Hepatocyte (in vitro differentiated cells): ENCODE measurements at regions not wholly inside any gene's neighbourhood (a gene's known extent, or its start where the extent isn't known, plus 50 kb on each side); places are given as distances from the start of the nearest gene placed in this dataset.

Source experiments
- EZH2 ChIP-seq: fragments of 200-600 bp; sonication (generic); IDR thresholded peaks from 2 replicates; pipeline ENCODE4 v1.6.1; 2016; ENCODE audit warnings: antibody characterized with exemption, mild to moderate bottlenecking, borderline replicate concordance
- EZH2phosphoT487 ChIP-seq: fragments of 200-600 bp; sonication (generic); IDR thresholded peaks from one replicate; pipeline ENCODE4 v1.6.1; 2018; ENCODE audit warnings: antibody characterized with exemption, mild to moderate bottlenecking, low read depth, moderate library complexity; ENCODE audit not compliant: unreplicated experiment, severe bottlenecking
- TF ChIP-seq, protein P1 (sequence below): fragments of 200-600 bp; sonication (generic); IDR thresholded peaks from 2 replicates; pipeline ENCODE4 v1.5.1; 2016; ENCODE audit warnings: antibody characterized with exemption, mild to moderate bottlenecking; ENCODE audit not compliant: poor library complexity

DNA sequence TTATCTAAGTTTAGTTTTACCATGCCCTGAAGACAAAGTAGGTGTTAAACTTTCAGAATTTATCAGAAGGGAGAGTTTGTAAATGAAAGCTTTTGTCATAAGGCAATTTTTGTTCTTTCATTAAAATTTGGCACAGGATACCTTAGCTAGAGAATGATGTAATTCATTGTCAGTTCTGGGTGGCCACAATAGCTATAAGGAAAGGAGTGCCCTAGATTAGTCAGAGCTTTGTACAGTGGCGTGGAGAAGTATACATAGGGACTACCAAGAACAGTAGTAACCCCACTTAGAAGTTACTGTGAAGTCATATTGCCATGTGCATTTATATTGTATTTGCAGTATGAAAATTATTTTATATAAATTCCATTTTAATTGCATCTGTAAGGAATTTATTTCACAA is 126.3 kb upstream of the CARD18 start:
- TF ChIP-seq, protein P1, sequence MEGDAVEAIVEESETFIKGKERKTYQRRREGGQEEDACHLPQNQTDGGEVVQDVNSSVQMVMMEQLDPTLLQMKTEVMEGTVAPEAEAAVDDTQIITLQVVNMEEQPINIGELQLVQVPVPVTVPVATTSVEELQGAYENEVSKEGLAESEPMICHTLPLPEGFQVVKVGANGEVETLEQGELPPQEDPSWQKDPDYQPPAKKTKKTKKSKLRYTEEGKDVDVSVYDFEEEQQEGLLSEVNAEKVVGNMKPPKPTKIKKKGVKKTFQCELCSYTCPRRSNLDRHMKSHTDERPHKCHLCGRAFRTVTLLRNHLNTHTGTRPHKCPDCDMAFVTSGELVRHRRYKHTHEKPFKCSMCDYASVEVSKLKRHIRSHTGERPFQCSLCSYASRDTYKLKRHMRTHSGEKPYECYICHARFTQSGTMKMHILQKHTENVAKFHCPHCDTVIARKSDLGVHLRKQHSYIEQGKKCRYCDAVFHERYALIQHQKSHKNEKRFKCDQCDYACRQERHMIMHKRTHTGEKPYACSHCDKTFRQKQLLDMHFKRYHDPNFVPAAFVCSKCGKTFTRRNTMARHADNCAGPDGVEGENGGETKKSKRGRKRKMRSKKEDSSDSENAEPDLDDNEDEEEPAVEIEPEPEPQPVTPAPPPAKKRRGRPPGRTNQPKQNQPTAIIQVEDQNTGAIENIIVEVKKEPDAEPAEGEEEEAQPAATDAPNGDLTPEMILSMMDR: no peak
- TF ChIP-seq EZH2phosphoT487 (no peak), EZH2 (no peak)
